ENCODE measurements at regions not wholly inside any gene's neighbourhood (a gene's known extent, or its start where the extent isn't known, plus 50 kb on each side); places are given as distances from the start of the nearest gene placed in this dataset.

DNA sequence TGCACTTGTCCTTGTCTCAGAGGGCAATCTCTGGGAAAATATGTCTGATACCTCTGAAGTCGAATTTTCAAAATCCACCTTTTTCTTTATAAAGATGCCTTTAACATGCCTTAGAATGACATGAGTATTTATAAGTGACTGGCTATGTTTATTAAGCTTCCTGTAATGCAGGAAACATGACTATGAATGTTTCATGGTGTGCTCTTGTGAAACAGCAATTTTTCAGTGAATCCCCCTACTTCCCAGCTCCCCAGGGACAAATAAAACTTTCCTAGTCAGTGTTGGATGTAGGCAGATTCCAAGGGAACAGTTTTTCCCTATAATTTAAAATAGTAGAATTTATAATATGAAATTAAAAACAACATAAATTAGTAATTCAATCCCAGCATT lies 437.0 kb downstream of the LMO4 start:
- DNase-seq, result no peak
- H3K27me3 Mint-ChIP-seq (ENCODE audit: low read depth in 3 of 3), result no peaks in the 10 kb centered on the region
- WGBS (ENCODE audit: insufficient coverage), result no CpG with 5 or more reads among the region's 1 CpG
- no peak overlapping the region for H2AFZ ChIP-seq (ENCODE audit: insufficient read depth, low read depth, low read length, poor library complexity, severe bottlenecking)
- no peaks in the 10 kb centered on the region for H3K9me3 ChIP-seq (replicated peaks in 1 of 2; ENCODE audit: control insufficient read depth in 1 of 2, insufficient read depth in 1 of 2, low read length in 2 of 2)
- H3K9ac ChIP-seq (ENCODE audit: insufficient read depth, low read length, poor library complexity, severe bottlenecking), result no peak overlapping the region
- no peak overlapping the region for H3K27ac ChIP-seq (ENCODE audit: low read depth in 1 of 2, low read length in 2 of 2)
- H3K36me3 Mint-ChIP-seq, result no peaks in the 10 kb centered on the region
- H3K36me3 ChIP-seq (replicated peaks in 1 of 2; ENCODE audit: control insufficient read depth in 1 of 2, insufficient read depth in 2 of 2, low read length in 2 of 2), result no peaks in the 10 kb centered on the region
- TF ChIP-seq, protein P1, sequence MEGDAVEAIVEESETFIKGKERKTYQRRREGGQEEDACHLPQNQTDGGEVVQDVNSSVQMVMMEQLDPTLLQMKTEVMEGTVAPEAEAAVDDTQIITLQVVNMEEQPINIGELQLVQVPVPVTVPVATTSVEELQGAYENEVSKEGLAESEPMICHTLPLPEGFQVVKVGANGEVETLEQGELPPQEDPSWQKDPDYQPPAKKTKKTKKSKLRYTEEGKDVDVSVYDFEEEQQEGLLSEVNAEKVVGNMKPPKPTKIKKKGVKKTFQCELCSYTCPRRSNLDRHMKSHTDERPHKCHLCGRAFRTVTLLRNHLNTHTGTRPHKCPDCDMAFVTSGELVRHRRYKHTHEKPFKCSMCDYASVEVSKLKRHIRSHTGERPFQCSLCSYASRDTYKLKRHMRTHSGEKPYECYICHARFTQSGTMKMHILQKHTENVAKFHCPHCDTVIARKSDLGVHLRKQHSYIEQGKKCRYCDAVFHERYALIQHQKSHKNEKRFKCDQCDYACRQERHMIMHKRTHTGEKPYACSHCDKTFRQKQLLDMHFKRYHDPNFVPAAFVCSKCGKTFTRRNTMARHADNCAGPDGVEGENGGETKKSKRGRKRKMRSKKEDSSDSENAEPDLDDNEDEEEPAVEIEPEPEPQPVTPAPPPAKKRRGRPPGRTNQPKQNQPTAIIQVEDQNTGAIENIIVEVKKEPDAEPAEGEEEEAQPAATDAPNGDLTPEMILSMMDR (IDR thresholded peaks at IDR 0.05), result no peak
- H3K4me3 Mint-ChIP-seq, result no peak overlapping the region
- H4K20me1 ChIP-seq (ENCODE audit: insufficient read depth, low read length), result no peaks in the 10 kb centered on the region
- no peaks in the 10 kb centered on the region for H3K27me3 ChIP-seq (ENCODE audit: control insufficient read depth in 2 of 2, insufficient read depth in 2 of 2, low read length in 2 of 2)
- no peaks in the 10 kb centered on the region for H3K4me1 ChIP-seq (ENCODE audit: control insufficient read depth in 1 of 2, insufficient read depth in 2 of 2, low read length in 2 of 2)
- H3K27ac Mint-ChIP-seq, result no peak overlapping the region
- intact Hi-C loops (cut with micrococcal nuclease), result no loop called here
- no peak overlapping the region for H3K4me2 ChIP-seq (replicated peaks; ENCODE audit: extremely low read depth, low read length, poor library complexity, severe bottlenecking)
- H3K4me3 ChIP-seq (replicated peaks in 1 of 3; ENCODE audit: low read depth in 2 of 3, low read length in 3 of 3), result no peak overlapping the region
- no peaks in the 10 kb centered on the region for H3K4me1 Mint-ChIP-seq
- H3K79me2 ChIP-seq (ENCODE audit: insufficient read depth, low read length), result no peaks in the 10 kb centered on the region
- peaks cover 1 to 4% (median 3%) of the 10 kb centered on the region in 7 donors for H3K9me3 Mint-ChIP-seq

- TF ChIP-seq, protein P1 (IDR thresholded peaks at IDR 0.05), result no peak
- H3K9me3 Mint-ChIP-seq, result peaks cover 1 to 4% (median 3%) of the 10 kb centered on the region in 7 donors
- Histone ChIP-seq H3K9ac (ENCODE audit: insufficient read depth, low read length, poor library complexity, severe bottlenecking) (no peak overlapping the region), H3K27me3 (ENCODE audit: control insufficient read depth in 2 of 2, insufficient read depth in 2 of 2, low read length in 2 of 2) (no peaks in the 10 kb centered on the region), H3K27ac (ENCODE audit: low read depth in 1 of 2, low read length in 2 of 2) (no peak overlapping the region), H3K4me1 (ENCODE audit: control insufficient read depth in 1 of 2, insufficient read depth in 2 of 2, low read length in 2 of 2) (no peaks in the 10 kb centered on the region), H3K79me2 (ENCODE audit: insufficient read depth, low read length) (no peaks in the 10 kb centered on the region), H3K4me2 (replicated peaks; ENCODE audit: extremely low read depth, low read length, poor library complexity, severe bottlenecking) (no peak overlapping the region), H3K4me3 (replicated peaks in 1 of 3; ENCODE audit: low read depth in 2 of 3, low read length in 3 of 3) (no peak overlapping the region), H4K20me1 (ENCODE audit: insufficient read depth, low read length) (no peaks in the 10 kb centered on the region), H3K36me3 (replicated peaks in 1 of 2; ENCODE audit: control insufficient read depth in 1 of 2, insufficient read depth in 2 of 2, low read length in 2 of 2) (no peaks in the 10 kb centered on the region), H3K9me3 (replicated peaks in 1 of 2; ENCODE audit: control insufficient read depth in 1 of 2, insufficient read depth in 1 of 2, low read length in 2 of 2) (no peaks in the 10 kb centered on the region), H2AFZ (ENCODE audit: insufficient read depth, low read depth, low read length, poor library complexity, severe bottlenecking) (no peak overlapping the region)
- no CpG with 5 or more reads among the region's 1 CpG for WGBS (ENCODE audit: insufficient coverage)
- DNase-seq, result no peak
- no peak overlapping the region for H3K27ac Mint-ChIP-seq
- no peak overlapping the region for H3K4me3 Mint-ChIP-seq
- H3K27me3 Mint-ChIP-seq (ENCODE audit: low read depth in 3 of 3), result no peaks in the 10 kb centered on the region
- no peaks in the 10 kb centered on the region for H3K4me1 Mint-ChIP-seq
- intact Hi-C loops (cut with micrococcal nuclease), result no loop called here
- H3K36me3 Mint-ChIP-seq, result no peaks in the 10 kb centered on the region
These were observed 438.1 kb downstream of the LMO4 start for GRCh38 chr1:87766737-87767136.

Measured in CD14-positive monocyte (primary cell).